ENCODE measurements at regions not wholly inside any gene's neighbourhood (a gene's known extent, or its start where the extent isn't known, plus 50 kb on each side); places are given as distances from the start of the nearest gene placed in this dataset.

DNA sequence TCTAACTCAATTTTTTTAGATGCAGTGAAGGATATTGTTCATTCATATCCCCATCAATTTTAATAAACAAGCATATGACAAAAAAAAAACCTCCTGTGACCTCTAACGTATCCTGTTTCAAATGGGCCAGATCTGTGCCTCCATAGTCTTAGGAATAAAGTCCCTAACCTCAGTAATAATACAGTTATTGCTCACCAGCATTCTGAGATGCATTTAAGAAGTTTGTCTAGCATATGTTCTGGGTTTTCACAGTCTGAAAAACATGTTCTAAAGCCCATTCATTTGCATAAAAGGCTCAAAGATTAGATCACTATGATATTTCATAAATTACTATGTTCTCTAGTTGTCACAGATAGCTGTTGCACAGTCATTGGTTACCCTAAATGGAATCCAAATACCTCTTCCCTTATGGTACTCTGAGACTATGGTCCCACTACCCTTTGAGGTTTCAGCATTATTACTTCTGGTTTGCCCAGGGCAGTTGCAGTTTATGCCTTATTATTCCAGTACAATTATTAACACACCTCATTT is 190.1 kb downstream of the ZIC4 start:
- no peak for ATAC-seq
- TF ChIP-seq EZH2phosphoT487 (IDR thresholded peaks at IDR 0.05; ENCODE audit: borderline replicate concordance, low read length) = no peak
- TF ChIP-seq, protein P1, sequence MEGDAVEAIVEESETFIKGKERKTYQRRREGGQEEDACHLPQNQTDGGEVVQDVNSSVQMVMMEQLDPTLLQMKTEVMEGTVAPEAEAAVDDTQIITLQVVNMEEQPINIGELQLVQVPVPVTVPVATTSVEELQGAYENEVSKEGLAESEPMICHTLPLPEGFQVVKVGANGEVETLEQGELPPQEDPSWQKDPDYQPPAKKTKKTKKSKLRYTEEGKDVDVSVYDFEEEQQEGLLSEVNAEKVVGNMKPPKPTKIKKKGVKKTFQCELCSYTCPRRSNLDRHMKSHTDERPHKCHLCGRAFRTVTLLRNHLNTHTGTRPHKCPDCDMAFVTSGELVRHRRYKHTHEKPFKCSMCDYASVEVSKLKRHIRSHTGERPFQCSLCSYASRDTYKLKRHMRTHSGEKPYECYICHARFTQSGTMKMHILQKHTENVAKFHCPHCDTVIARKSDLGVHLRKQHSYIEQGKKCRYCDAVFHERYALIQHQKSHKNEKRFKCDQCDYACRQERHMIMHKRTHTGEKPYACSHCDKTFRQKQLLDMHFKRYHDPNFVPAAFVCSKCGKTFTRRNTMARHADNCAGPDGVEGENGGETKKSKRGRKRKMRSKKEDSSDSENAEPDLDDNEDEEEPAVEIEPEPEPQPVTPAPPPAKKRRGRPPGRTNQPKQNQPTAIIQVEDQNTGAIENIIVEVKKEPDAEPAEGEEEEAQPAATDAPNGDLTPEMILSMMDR (conservative IDR thresholded peaks at IDR 0.05; ENCODE audit: low read depth, low read length) = no peak
- TF ChIP-seq EZH2 (IDR thresholded peaks at IDR 0.05; ENCODE audit: low read length, unreplicated experiment) = no peak
- intact Hi-C loops (cut with micrococcal nuclease) = no loop called here
- Histone ChIP-seq H3K4me1 (ENCODE audit: insufficient read depth, low read length) (no peaks in the 10 kb centered on the region), H3K9me3 (ENCODE audit: low read length) (no peaks in the 10 kb centered on the region), H3K9me2 (replicated peaks; ENCODE audit: low read length) (no peaks in the 10 kb centered on the region), H3K4me3 (ENCODE audit: low read length) (no peak overlapping the region), H3F3A (ENCODE audit: low read length, unreplicated experiment) (no peaks in the 10 kb centered on the region), H3K27me3 (ENCODE audit: low read length) (peaks cover 23% of the 10 kb centered on the region; the same call in 1 of the 2 replicates), H3K9ac (ENCODE audit: low read length) (no peak overlapping the region), H3K79me2 (ENCODE audit: low read length) (no peaks in the 10 kb centered on the region), H3K4me2 (ENCODE audit: low read length) (no peak overlapping the region), H2AFZ (ENCODE audit: low read length) (no peak overlapping the region), H3K36me3 (ENCODE audit: low read depth, low read length) (no peaks in the 10 kb centered on the region), H3K27ac (ENCODE audit: low read length) (no peak overlapping the region), H4K20me1 (ENCODE audit: low read length) (no peaks in the 10 kb centered on the region)
- CTCF ChIA-PET = no interaction called here
- no TSS peak for BruUV-seq (replicated peaks)
- DNase-seq = no peak
- POLR2A ChIA-PET (ENCODE audit: unreplicated experiment) = no interaction called here

DNA sequence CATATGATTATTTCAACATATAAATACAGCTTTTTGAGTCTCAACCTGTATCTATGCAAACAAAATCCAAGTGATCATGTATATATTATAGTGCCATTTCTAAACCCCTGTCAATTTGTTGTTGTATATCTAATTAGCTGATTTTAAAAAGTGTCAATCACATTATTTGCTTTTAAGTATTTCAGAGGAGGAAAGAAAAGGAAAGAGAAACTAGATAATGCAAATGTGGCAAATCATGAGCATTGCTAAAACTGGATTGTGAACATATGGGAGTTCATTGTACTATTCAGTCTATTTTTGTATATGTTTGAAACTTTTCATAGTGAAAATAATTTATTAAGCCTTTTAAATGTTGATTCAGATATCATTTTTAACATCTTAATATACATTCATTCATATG is 190.7 kb downstream of the ZIC4 start:
- Histone ChIP-seq H3K9me2 (replicated peaks; ENCODE audit: low read length) (no peaks in the 10 kb centered on the region), H3K27ac (ENCODE audit: low read length) (no peak overlapping the region), H3K27me3 (ENCODE audit: low read length) (peaks cover 18% of the 10 kb centered on the region; the same call in 1 of the 2 replicates), H3K4me1 (ENCODE audit: insufficient read depth, low read length) (no peaks in the 10 kb centered on the region), H3K4me2 (ENCODE audit: low read length) (no peak overlapping the region), H3F3A (ENCODE audit: low read length, unreplicated experiment) (no peaks in the 10 kb centered on the region), H3K79me2 (ENCODE audit: low read length) (no peaks in the 10 kb centered on the region), H3K36me3 (ENCODE audit: low read depth, low read length) (no peaks in the 10 kb centered on the region), H4K20me1 (ENCODE audit: low read length) (no peaks in the 10 kb centered on the region), H2AFZ (ENCODE audit: low read length) (no peak overlapping the region), H3K9ac (ENCODE audit: low read length) (no peak overlapping the region), H3K4me3 (ENCODE audit: low read length) (no peak overlapping the region), H3K9me3 (ENCODE audit: low read length) (no peaks in the 10 kb centered on the region)
- ATAC-seq (no peak), DNase-seq (no peak)
- ChIA-PET CTCF (no interaction called here), POLR2A (ENCODE audit: unreplicated experiment) (no interaction called here)
- BruUV-seq (replicated peaks) = no TSS peak
- intact Hi-C loops (cut with micrococcal nuclease) = no loop called here
- TF ChIP-seq EZH2phosphoT487 (IDR thresholded peaks at IDR 0.05; ENCODE audit: borderline replicate concordance, low read length) (no peak), EZH2 (IDR thresholded peaks at IDR 0.05; ENCODE audit: low read length, unreplicated experiment) (no peak)
- TF ChIP-seq, protein P1 (conservative IDR thresholded peaks at IDR 0.05; ENCODE audit: low read depth, low read length) = no peak

DNA sequence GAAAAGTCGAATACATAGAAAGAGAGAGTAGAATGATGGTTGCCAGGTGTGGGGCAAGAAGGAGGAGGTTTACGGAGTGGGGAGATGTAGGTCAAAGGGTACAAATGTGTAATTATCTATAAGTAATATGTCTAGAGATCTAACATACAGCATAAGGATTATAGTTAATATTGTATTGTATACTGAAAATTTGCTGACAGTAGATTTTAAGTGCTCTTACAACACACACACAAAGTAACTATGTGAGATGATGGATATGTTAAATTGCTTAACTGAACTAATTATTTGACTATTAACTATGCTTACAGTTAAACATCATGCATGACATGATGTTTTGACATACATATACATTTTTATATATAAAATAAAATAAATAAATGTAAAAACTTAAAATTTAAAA is 192.7 kb downstream of the ZIC4 start:
- Histone ChIP-seq H3K9me2 (replicated peaks; ENCODE audit: low read length) (no peaks in the 10 kb centered on the region), H4K20me1 (ENCODE audit: low read length) (no peaks in the 10 kb centered on the region), H3K4me1 (ENCODE audit: insufficient read depth, low read length) (no peaks in the 10 kb centered on the region), H3K36me3 (ENCODE audit: low read depth, low read length) (no peaks in the 10 kb centered on the region), H3K4me2 (ENCODE audit: low read length) (no peak overlapping the region), H3K27ac (ENCODE audit: low read length) (no peak overlapping the region), H3K4me3 (ENCODE audit: low read length) (no peak overlapping the region), H3K79me2 (ENCODE audit: low read length) (no peaks in the 10 kb centered on the region), H3K9ac (ENCODE audit: low read length) (no peak overlapping the region), H2AFZ (ENCODE audit: low read length) (no peak overlapping the region), H3K27me3 (ENCODE audit: low read length) (0 out of 2 replicates have a peak, but pooled peaks cover under 1% of the 10 kb centered on the region), H3K9me3 (ENCODE audit: low read length) (no peaks in the 10 kb centered on the region), H3F3A (ENCODE audit: low read length, unreplicated experiment) (no peaks in the 10 kb centered on the region)
- POLR2A ChIA-PET (ENCODE audit: unreplicated experiment) = no interaction called here
- DNase-seq (no peak), ATAC-seq (no peak)
- BruUV-seq (replicated peaks) = no TSS peak
- TF ChIP-seq EZH2phosphoT487 (IDR thresholded peaks at IDR 0.05; ENCODE audit: borderline replicate concordance, low read length) = no peak
- TF ChIP-seq, protein P1 (conservative IDR thresholded peaks at IDR 0.05; ENCODE audit: low read depth, low read length) = no peak
- intact Hi-C loops (cut with micrococcal nuclease) = no loop called here
- CTCF ChIA-PET = no interaction called here
